Lung microvascular endothelial cell (primary cell): ENCODE measurements at regions not wholly inside any gene's neighbourhood (a gene's known extent, or its start where the extent isn't known, plus 50 kb on each side); places are given as distances from the start of the nearest gene placed in this dataset.
"Not testable (repeated sequence)": the region's sequence is repeated elsewhere in the genome, so short reads cannot be mapped to it uniquely, and the experiment has no call there.

Experiments
- DNase-seq, 2 donors: peaks; one replicate each; pipeline versions ENCODE4 v3.0.0 to v3.0.0-alpha.2; 2010; ENCODE audit warnings: low read depth in 2 of 2

DNA sequence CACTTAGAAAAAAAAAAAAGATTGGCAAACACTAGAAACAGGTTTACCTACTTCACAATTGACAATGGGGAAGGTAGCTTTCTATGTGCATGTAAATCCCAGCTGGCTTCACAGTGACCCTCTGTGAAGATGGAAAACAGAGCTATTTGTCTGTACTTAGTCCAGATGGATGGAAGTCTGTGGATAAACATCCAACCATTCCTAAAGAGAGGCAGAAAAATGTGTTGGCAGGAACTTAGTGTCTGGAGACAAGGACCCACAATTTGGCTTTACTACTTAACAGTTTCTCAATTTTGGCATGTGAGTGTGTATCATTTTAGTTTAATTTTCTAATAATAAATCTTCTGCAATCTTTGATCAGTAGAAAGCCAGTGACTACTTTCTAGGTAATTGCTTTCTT lies 154.4 kb downstream of the RAD51AP2 start:
- no peak for DNase-seq

DNA sequence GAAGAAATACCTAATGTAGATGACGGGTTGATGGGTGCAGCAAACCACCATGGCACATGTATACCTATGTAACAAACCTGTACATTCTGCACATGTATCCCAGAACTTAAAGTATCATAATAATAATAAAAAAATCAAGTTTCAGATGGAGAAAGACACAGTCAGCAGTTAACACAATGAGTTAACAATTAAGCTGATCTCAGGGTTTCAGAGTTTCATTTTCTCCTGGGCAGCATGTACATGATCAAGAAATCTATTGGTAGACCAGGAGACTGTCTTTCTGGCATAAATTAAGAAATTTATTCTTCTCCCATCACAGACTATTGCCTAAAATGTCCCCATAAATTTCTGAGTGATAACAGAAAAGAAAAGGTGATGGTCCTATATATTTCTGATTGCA lies 155.3 kb downstream of the RAD51AP2 start:
- DNase-seq, result no peak

DNA sequence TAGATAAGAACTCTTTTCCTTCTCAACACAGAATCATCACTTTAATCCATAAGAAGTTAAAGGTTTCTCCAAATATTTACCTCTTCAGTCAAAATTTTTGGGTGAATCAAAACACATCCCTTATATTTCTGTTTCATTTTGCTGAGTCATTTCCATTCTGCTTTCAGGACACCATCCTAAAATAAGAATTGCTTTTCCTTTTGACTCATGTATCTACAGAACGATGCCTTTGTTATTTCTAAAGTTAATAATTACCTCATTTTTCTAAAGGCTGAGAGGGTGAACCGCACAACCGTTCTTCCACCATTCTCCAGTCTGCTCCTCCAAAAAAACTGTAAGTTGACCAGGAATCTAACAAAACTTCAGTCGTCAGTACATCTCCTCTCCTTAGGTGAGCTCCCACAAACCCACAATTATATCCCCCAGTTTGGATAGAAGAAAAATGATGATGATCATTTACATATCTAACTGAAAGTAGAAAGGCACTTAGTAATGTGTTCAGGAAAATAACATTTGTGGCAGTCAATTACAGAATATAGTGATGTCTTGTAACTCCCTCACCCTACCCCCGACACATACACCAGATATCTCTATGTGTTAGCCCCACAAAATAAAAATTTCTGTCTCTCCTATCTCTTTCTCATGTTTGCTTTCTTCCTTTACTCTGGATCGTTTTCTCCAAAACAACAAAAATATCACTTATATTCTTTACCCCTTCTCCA lies 162.5 kb downstream of the RAD51AP2 start:
- no peak for DNase-seq

DNA sequence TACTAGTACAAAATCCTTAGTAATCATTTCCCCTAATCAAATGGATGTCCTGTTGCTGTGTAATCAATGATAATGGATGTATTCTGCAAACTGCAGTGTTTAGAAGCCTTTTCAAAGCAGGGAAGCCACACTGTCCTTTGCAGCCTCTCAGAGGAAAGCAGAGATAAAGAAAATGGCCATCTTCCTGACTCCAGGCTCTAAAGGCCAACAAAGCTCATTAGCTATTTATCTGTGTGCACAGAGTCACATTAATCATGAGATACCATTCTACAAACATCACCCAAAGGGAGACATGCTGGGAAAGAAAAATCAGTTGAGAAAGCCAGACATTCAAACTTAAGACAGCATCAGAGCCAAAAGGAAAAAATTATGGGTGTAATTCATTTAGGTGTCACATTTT lies 165.0 kb downstream of the RAD51AP2 start:
- DNase-seq, result no peak

DNA sequence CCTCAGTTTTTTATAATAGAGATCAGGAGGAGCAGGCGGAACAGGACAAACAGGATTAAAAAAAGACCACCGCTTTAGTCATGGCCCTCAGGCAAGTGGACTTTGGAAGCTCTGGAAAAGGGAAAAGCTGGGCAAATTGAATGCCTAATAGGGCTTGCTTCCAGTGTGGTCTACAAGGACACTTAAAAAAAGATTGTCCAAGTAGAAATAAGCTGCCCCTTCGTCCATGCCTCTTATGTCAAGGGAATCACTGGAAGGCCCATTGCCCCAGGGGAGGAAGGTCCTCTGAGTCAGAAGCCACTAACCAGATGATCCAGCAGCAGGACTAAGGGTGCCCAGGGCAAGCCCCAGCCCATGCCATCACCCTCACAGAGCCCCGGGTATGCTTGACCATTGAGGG lies 175.5 kb downstream of the RAD51AP2 start:
- not testable (repeated sequence) for DNase-seq

DNA sequence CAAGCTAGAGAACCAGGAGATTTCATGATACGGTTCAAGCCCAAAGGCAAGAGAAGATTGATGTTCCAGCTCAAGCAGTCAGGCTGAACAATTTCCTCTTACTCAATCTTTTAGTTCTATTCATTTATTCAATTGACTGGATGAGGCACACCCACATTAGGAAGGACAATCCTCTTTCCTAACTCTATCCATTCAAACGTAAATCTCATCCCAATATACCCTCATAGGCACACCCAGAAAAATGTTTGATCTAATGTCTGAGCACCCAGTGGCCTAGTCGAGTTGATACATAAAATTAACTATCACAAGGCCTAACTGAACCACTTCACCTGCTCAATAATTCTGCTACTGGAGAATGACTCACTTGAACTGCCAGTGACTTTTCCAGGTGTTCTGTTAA lies 180.7 kb downstream of the RAD51AP2 start:
- DNase-seq, result no peak

DNA sequence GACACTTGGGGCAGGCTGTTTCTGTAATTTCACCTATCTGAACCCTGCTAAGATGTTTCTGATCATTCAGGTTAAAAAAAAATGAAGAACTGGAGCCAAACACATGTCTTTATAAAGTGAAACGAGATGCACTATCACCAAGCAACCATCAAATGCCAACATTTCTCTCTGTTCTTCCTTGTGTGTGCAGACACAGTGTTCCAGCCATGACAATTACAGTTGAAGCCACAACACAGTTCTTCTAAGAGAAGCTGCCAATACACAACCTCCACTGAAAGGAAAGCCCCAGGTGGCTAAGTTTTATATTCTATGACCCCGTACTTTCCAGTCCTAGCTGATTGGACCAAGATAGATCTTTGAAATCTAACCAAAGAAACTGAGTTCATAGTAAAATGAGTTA lies 181.8 kb downstream of the RAD51AP2 start:
- no peak for DNase-seq

DNA sequence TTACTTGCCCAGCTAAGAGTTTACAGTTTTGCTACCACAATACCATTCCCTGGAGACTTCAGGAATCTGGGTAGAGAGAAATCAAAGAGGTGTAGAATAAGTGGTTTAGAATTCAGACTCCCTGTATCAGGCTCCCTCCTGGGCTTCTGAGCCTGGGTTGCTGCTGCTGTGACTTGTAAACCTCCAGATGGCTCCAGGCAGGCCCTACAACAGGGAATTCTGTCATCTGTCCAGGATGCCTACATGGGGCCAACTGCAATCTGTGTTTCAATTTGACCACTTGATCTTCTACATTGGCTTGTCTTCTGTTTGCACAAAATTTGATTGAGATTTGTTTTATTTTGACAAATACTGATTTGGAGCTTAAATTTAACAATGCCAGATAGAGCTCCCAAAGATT lies 183.9 kb downstream of the RAD51AP2 start:
- DNase-seq, result no peak

DNA sequence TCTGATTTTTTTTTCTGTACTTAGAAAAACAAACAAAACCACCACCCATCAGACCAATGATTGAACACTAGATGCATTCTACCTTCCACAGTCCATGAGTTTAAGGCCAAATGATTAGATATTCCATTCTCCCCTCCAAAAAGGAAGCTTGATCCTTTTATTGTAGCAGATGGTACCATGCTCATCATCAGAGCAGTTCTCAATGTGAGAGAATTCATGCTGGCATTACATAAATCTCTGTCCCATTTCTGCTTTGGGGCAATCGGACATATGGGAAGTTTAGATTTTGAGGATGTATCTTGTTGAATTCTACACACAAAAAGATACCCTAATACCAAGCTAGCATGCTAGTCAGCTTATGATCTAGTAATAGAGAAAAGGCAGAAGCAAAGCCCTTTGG lies 186.6 kb downstream of the RAD51AP2 start:
- no peak for DNase-seq

DNA sequence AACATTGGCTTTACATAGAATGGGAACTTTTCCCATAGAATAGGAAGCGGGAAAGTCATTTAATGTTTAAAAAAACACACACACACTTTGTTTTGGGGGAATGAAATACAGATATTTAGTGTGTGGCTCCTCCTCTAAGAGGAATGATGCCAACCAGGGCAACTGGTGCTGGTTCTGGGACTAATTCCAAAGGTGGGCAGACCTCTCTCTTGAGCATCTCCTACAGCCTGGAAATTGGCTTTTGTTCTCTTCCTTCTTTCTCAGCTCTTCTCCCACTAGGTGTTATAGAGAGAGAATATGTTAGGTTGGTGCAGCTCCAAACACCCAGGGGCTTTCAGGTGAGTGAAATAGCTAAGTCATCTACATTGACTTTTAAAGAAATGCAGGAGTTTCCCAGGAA lies 190.1 kb downstream of the RAD51AP2 start:
- no peak for DNase-seq

DNA sequence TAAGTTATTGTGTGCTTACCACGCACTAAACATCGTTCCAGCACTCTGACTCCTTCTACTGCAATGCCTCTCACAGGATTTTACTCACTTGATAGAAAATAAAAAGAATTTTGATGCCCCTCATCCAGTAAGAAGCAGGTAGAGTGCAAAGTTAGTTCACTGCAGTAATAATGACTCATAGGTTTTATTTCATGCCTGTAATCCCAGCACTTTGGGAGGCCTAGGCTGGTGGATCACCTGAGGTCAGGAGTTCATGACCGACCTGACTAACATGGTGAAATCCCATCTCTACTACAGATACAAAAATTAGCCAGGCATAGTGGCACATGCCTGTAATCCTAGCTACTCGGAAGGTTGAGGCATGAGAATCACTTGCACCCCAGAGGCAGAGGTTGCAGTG lies 190.6 kb downstream of the RAD51AP2 start:
- DNase-seq, result no peak

DNA sequence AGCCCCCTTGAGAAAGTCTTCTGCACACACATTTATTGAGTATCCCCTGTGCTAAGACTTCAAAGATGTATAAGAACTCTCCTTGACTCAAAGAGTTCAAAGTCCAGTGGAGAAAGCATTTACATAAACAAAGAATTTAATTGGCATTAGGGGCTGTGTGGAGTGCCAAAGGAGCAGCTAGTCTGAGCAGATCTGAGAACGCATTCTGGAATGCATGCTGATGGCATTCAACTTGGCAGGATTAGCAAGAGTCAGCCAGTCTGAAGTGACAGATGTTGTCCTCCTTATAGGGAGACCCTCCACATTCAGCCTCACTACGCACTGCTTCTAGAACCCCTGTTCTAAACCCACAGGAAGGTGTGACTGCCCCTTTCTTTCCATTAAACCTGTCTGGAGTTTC lies 191.5 kb downstream of the RAD51AP2 start:
- DNase-seq, result no peak

DNA sequence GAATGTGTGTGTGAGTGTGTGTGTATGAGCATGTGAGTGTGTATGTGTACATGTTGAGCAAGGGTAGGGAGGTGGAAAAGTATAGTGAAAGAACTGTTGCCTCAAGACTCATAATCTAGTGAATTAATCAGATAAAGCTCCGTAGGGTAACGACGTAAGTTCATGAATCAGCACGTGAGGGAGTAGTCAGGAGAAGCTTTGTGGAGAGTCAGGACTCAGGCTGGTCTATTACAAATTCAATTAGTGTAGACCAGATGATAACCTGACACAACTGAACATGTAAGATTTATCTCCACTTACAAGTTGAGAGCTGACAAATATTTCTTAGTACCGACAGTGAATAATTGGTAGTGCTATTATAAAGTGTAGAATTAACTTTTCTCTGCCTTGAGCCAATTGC lies 194.5 kb downstream of the RAD51AP2 start:
- no peak for DNase-seq

DNA sequence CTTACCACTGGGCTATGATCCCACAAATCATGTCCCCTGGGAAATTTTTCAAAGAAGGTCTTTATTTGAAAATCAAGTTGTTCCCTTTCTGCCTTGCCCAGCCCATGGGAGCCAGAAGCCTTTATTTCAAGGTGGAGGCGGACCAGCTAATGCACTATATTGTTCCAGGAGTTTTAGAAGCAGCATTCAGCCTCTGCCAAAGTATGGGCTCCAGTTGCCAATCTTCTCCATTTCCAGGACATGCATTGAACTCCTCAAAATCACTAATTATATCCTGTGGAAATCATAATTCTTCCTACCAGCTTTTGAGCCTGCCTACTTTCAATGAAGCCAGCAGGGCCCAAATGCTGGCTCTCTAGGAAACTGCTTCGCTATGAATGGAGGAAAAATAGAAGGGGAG lies 195.8 kb downstream of the RAD51AP2 start:
- no peak for DNase-seq

DNA sequence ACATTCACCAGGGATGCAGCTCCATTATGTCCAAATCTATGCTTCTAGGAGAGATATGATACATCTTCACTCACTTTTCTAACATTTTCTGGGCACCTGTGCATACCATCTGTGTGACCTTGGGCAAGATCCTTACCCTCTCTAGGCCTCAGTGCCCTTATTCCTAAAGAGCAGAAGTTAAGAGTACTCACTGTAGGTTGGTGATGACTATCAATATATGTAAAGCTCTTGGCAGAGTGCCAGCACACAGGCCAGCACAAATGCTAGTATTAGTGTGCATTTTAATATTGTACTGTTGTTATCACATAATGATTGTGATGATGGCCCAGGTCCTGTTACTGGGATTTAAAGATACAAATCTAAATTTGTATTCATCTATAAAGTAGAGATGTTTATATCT lies 199.2 kb downstream of the RAD51AP2 start:
- DNase-seq, result no peak

DNA sequence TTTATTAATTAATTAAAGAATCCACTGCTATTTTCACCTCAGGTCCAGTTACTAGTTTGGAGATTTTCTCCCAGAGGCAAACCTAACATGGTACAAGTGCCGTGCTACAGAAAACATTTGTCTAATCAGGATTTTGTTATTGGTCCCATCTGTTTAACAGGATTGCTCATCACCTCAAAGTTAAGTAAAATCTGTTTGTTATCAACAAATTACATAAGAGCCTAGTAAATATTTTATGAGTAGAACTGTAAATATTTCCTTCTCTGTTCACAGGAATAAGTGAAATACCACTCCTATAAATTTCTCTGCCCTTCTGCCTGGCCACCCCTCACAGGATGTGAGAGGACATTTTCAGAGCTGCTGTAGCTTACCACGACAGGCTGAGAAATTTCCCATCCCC lies 200.2 kb downstream of the RAD51AP2 start:
- DNase-seq, result no peak

DNA sequence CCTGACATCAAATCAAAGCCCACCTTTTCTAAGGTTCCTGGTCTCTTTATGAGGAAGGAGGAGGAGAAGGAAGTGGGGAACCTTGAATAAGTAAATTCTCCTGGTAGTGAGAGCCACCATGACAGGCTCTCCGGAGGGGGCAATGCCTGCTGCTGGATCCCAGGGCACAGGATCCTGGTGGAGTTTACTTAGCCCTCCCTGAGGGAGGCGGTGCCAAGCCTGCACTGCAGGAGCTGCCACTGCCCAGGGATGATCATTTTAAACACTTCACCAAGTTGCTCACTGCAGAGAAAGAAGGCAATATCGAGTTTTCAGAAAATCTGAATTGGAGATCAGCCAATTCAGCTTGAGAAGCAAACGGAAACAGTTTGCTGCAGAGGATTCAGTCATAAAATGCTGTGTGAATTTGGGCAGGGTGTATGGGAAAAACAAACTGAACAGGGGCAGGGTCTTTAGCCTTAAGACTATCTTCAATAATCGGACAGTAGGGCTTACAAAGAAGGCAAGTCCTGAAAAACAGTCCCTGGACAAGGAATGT lies 200.7 kb downstream of the RAD51AP2 start:
- DNase-seq, result no peak

DNA sequence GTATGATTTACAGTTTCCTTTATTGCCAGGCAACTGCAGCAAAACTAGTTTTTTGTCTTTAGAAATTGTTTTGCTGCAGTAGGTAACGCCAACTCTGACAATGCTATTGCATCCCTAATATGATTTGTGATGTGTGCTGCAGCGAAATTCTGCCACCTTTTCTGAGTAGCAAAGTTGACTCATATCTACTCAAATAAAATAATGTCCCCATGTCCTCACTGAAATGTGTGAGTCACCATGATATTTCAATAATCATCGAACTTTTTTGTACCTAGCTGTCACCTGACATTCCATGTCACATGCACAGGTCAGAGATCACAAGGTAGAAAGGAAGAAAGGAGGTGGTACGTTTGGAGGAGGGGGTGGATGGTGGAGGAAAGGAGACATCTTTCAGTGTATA lies 205.0 kb downstream of the RAD51AP2 start:
- no peak for DNase-seq

DNA sequence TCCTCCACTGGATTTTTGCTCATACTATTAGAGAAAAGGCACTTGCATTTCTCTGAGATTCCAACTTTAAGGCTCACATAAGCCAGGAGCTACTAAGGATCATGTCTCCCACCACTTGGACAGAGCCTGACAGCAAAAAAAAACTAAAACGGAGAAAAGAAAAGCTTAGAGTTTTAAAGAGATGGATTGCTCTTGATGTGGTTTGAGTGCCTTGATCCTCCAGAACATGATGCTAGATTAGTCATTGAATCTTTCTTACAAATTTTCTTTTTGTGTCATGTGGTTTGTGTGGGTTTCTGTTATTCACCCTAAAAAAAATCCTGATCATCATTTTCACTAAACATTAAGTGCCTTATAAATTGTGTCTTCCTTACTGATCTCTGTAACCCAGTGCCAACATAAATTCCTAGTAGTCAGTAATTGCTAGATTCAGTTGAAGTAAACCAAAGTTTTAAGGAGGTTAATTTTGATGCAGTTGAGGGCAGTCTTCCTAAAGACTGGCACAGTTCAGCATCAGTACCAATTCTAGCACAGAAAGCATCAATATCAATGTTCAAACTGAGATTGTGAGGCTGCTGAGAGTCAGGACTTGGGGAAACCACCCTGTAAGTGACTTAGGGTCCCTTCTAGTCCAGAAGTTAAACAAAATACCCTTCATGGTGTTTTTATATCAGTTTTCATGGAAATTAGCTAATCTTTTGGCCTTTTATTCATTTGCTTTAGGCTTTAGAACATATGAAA lies 206.3 kb downstream of the RAD51AP2 start:
- DNase-seq, result no peak

DNA sequence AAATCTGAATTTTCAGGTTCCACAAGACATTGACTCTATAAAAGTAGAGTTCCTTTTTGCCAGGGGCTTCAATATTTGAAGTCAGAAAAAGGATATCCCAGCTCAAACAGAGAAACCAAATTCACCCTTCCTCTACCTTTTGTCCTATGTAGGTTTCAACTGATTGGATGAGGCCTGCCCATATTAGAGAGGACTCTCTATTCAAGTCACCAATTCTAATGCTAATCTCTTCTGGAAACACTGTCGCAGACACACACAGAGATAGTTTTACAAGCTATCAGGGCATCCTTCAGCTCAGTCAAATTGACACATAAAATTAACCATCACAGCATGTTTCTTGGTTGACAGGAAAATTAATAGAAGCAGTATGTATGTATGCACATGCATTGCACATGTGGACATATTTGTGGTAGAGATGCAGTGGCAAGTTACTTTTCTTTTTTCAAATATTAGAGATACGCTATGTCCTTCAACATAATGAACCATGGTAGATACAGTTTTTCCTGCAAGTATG lies 207.1 kb downstream of the RAD51AP2 start:
- DNase-seq, result no peak

DNA sequence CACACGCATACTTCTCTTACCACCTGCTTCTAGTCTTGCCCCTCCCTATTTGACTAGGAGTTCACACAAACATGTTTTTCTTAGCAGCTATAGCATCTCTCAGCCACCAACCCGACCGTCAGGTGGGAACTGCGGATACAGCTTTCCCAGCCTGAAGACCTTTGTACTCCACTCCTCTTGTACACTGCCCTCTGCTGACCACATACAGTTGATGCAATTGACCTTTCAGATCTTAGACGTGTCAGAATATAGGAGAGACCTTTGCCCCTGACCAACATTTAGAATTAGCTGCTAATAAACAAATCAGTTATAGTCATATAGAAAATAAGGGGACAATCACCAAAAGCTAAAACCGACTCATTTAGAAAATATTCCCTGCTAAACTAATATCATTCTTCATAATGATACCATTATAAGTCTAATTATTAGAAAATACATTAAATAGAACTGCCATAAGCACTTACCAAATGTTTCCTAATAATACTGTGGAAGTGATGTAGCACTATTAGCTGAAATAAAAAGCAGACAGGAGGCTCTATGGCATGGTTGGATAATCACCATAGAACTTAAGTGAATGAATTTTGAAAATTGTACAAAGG lies 208.4 kb downstream of the RAD51AP2 start:
- DNase-seq, result peak; percentile 44 to 71

DNA sequence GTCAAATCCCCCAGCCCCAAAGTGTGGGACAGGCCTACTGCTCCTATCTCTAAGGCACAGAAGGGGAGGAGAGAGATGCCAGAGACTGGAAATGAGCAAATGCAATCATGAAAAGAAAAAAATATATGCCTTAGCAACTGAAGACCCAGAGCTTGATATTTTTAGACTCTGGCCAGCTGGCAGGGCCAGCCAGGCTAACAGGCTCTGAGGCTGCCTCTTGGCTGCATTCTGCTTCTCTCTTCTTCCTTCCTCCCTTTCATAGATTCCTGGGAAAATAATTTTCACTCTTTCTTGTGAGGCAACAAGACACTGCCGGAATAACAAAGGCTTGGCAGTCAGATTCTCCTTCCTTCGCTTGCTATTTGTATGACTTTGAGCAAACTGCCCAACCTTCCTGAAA lies 209.1 kb downstream of the RAD51AP2 start:
- no peak for DNase-seq

DNA sequence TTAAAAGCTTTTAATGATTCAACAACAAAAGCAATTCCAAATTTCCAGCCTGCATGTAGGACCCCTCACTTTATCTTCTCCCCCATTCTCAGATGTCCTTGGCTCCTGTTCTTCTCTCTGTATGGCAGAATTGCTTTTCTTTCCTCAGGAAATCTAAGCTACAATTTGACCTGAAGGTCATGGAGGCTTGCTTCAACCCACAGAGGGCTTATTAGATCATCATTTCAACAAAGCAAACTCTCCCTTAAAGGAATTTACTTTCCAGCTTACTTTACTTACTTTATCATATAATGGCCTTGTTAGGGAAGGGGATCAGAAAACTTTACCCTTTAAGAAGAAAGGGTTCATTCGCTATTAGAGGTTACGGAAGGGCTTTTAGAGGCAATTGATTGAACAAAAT lies 211.5 kb downstream of the RAD51AP2 start:
- no peak for DNase-seq
